ENCODE measurements at regions not wholly inside any gene's neighbourhood (a gene's known extent, or its start where the extent isn't known, plus 50 kb on each side); places are given as distances from the start of the nearest gene placed in this dataset.
"Not testable (repeated sequence)": the region's sequence is repeated elsewhere in the genome, so short reads cannot be mapped to it uniquely, and the experiment has no call there.

- TF ChIP-seq HDGF (IDR thresholded peaks at IDR 0.05; ENCODE audit: borderline replicate concordance); ZNF384 (IDR thresholded peaks at IDR 0.05); CTBP1 (IDR thresholded peaks at IDR 0.05; ENCODE audit: borderline replicate concordance); FOXK2 (IDR thresholded peaks at IDR 0.05); ARNT (IDR thresholded peaks at IDR 0.05); SP1 (IDR thresholded peaks at IDR 0.05); FOXM1 (IDR thresholded peaks at IDR 0.05; ENCODE audit: borderline replicate concordance): not testable (repeated sequence)
Observed at GRCh38 chr20:47847220-47847619, 61.9 kb upstream of the SULF2 start.

Data from HEK293T (cell line).